HFFc6 (cell line): ENCODE measurements at regions not wholly inside any gene's neighbourhood (a gene's known extent, or its start where the extent isn't known, plus 50 kb on each side); places are given as distances from the start of the nearest gene placed in this dataset.

Source experiments
- DNase-seq: peaks from one replicate; pipeline ENCODE4 v3.0.0-alpha.2; 2018
- H3K27ac Mint-ChIP-seq: 2 replicates; pipeline ENCODE4 v1.8.0; 2020; ENCODE audit warnings: mild to moderate bottlenecking, mixed read lengths
- H3K27me3 Mint-ChIP-seq: 2 replicates; pipeline ENCODE4 v1.8.0; 2021; ENCODE audit warnings: mild to moderate bottlenecking, moderate library complexity, mixed read lengths; ENCODE audit not compliant: insufficient read depth
- H3K36me3 Mint-ChIP-seq: 2 replicates; pipeline ENCODE4 v1.8.0; 2021; ENCODE audit warnings: low read depth, mixed read lengths
- H3K4me1 Mint-ChIP-seq: 2 replicates; pipeline ENCODE4 v1.8.0; 2020; ENCODE audit warnings: low read depth, mixed read lengths
- H3K4me3 Mint-ChIP-seq: 2 replicates; pipeline ENCODE4 v1.8.0; 2020; ENCODE audit warnings: mild to moderate bottlenecking, moderate library complexity, mixed read lengths
- H3K9me3 Mint-ChIP-seq: 2 replicates; pipeline ENCODE4 v1.8.0; 2020; ENCODE audit warnings: mild to moderate bottlenecking, mixed read lengths
- CTCF ChIP-seq: fragments of 200-600 bp; sonication (generic); IDR thresholded peaks from 2 replicates; pipeline ENCODE4 v1.5.0; 2021; ENCODE audit warnings: antibody characterized with exemption, mild to moderate bottlenecking

GRCh38 chr3:182240474-182240873 is 528.7 kb downstream of the SOX2 start:
- DNase-seq = no peak
- no peaks in the 10 kb centered on the region for H3K36me3 Mint-ChIP-seq
- H3K4me1 Mint-ChIP-seq = no peaks in the 10 kb centered on the region
- H3K4me3 Mint-ChIP-seq = no peak overlapping the region
- H3K27ac Mint-ChIP-seq = no peak overlapping the region
- no peak for TF ChIP-seq CTCF
- peaks cover 34% of the 10 kb centered on the region for H3K9me3 Mint-ChIP-seq
- no peaks in the 10 kb centered on the region for H3K27me3 Mint-ChIP-seq

- H3K4me1 Mint-ChIP-seq = no peaks in the 10 kb centered on the region
- H3K9me3 Mint-ChIP-seq = peaks cover 42% of the 10 kb centered on the region
- H3K4me3 Mint-ChIP-seq = no peak overlapping the region
- no peaks in the 10 kb centered on the region for H3K27me3 Mint-ChIP-seq
- no peak for DNase-seq
- no peak for TF ChIP-seq CTCF
- H3K27ac Mint-ChIP-seq = no peak overlapping the region
- H3K36me3 Mint-ChIP-seq = no peaks in the 10 kb centered on the region
Measured at GRCh38 chr3:182241196-182241765, 529.6 kb downstream of the SOX2 start.

- Mint-ChIP-seq H3K27ac (no peak overlapping the region), H3K4me1 (no peaks in the 10 kb centered on the region), H3K4me3 (no peak overlapping the region), H3K9me3 (peaks cover 42% of the 10 kb centered on the region), H3K36me3 (no peaks in the 10 kb centered on the region), H3K27me3 (no peaks in the 10 kb centered on the region)
- no peak for DNase-seq
- TF ChIP-seq CTCF = no peak
Measured at GRCh38 chr3:182241766-182242488, 530.2 kb downstream of the SOX2 start.

GRCh38 chr3:182242489-182242942 is 530.8 kb downstream of the SOX2 start:
- H3K9me3 Mint-ChIP-seq = peaks cover 44% of the 10 kb centered on the region
- H3K27ac Mint-ChIP-seq = no peak overlapping the region
- DNase-seq = no peak
- no peaks in the 10 kb centered on the region for H3K4me1 Mint-ChIP-seq
- no peaks in the 10 kb centered on the region; the same call in 1 of the 2 replicates for H3K27me3 Mint-ChIP-seq
- no peak for TF ChIP-seq CTCF
- no peak overlapping the region for H3K4me3 Mint-ChIP-seq
- no peaks in the 10 kb centered on the region; the same call in 1 of the 2 replicates for H3K36me3 Mint-ChIP-seq

GRCh38 chr3:182243625-182244024 is 531.9 kb downstream of the SOX2 start:
- Mint-ChIP-seq H3K9me3 (peaks cover 44% of the 10 kb centered on the region), H3K27me3 (no peaks in the 10 kb centered on the region; the same call in 1 of the 2 replicates), H3K4me1 (no peaks in the 10 kb centered on the region), H3K4me3 (no peak overlapping the region), H3K27ac (no peak overlapping the region), H3K36me3 (no peaks in the 10 kb centered on the region; the same call in 1 of the 2 replicates)
- no peak for TF ChIP-seq CTCF
- DNase-seq = no peak
